ENCODE measurements at regions not wholly inside any gene's neighbourhood (a gene's known extent, or its start where the extent isn't known, plus 50 kb on each side); places are given as distances from the start of the nearest gene placed in this dataset.
"Not testable (repeated sequence)": the region's sequence is repeated elsewhere in the genome, so short reads cannot be mapped to it uniquely, and the experiment has no call there.

GRCh38 chr6:86045038-86045437 lies 402.4 kb upstream of the SYNCRIP start:
- TF ChIP-seq FOXA1 (IDR thresholded peaks at IDR 0.05) (no peak), SUZ12 (IDR thresholded peaks at IDR 0.05) (no peak), FOXM1 (IDR thresholded peaks at IDR 0.05; ENCODE audit: borderline replicate concordance) (no peak), NFRKB (IDR thresholded peaks at IDR 0.05) (no peak), TARDBP (IDR thresholded peaks at IDR 0.05) (no peak), L3MBTL2 (conservative IDR thresholded peaks at IDR 0.05) (no peak), FOXK2 (IDR thresholded peaks at IDR 0.05) (no peak), CTBP1 (IDR thresholded peaks at IDR 0.05; ENCODE audit: borderline replicate concordance) (no peak), HDGF (IDR thresholded peaks at IDR 0.05; ENCODE audit: borderline replicate concordance) (no peak), ZNF384 (IDR thresholded peaks at IDR 0.05) (no peak), PKNOX1 (IDR thresholded peaks at IDR 0.05) (no peak), LEF1 (IDR thresholded peaks at IDR 0.05; ENCODE audit: borderline replicate concordance) (no peak), ELF4 (IDR thresholded peaks at IDR 0.05) (no peak), ARNT (IDR thresholded peaks at IDR 0.05) (no peak), SP1 (IDR thresholded peaks at IDR 0.05) (no peak), BHLHE40 (IDR thresholded peaks at IDR 0.05; ENCODE audit: borderline replicate concordance) (no peak)
- ChIA-PET CTCF (no interaction called here), POLR2A (no interaction called here)
- DNase-seq (ENCODE audit: extremely low spot score), result no peak

DNA sequence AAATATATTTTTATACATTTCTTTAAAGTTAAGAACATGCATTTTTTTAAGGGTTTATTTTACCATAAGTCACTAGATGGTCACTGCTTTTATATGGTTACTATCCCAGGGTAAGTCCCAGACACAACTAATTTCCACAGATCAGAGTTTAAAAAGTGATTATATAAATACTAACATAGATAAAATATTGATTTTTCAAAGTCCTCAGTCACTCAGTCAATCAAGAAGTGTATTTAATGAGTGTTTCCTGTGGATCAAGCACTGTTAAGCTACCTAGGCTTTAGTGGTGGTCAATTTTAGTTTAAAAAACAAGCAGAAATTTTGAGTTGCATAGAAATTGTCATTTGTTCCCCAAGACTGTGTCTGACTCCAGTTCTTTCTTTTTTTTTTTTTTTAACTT lies 399.5 kb upstream of the SYNCRIP start:
- POLR2A ChIA-PET, result no interaction called here
- DNase-seq (ENCODE audit: extremely low spot score), result no peak
- TF ChIP-seq FOXK2 (IDR thresholded peaks at IDR 0.05), result no peak
- TF ChIP-seq CTBP1 (IDR thresholded peaks at IDR 0.05; ENCODE audit: borderline replicate concordance), result no peak
- no peak for TF ChIP-seq NFRKB (IDR thresholded peaks at IDR 0.05)
- no peak for TF ChIP-seq FOXA1 (IDR thresholded peaks at IDR 0.05)
- TF ChIP-seq TARDBP (IDR thresholded peaks at IDR 0.05), result no peak
- no peak for TF ChIP-seq BHLHE40 (IDR thresholded peaks at IDR 0.05; ENCODE audit: borderline replicate concordance)
- no peak for TF ChIP-seq SUZ12 (IDR thresholded peaks at IDR 0.05)
- TF ChIP-seq ZNF384 (IDR thresholded peaks at IDR 0.05), result no peak
- TF ChIP-seq ARNT (IDR thresholded peaks at IDR 0.05), result no peak
- no peak for TF ChIP-seq ELF4 (IDR thresholded peaks at IDR 0.05)
- no peak for TF ChIP-seq SP1 (IDR thresholded peaks at IDR 0.05)
- TF ChIP-seq HDGF (IDR thresholded peaks at IDR 0.05; ENCODE audit: borderline replicate concordance), result no peak
- no peak for TF ChIP-seq PKNOX1 (IDR thresholded peaks at IDR 0.05)
- TF ChIP-seq LEF1 (IDR thresholded peaks at IDR 0.05; ENCODE audit: borderline replicate concordance), result no peak
- TF ChIP-seq FOXM1 (IDR thresholded peaks at IDR 0.05; ENCODE audit: borderline replicate concordance), result no peak
- TF ChIP-seq L3MBTL2 (conservative IDR thresholded peaks at IDR 0.05), result no peak
- CTCF ChIA-PET, result no interaction called here

- ChIA-PET CTCF (no interaction called here), POLR2A (no interaction called here)
- DNase-seq (ENCODE audit: extremely low spot score), result no peak
- TF ChIP-seq BHLHE40 (IDR thresholded peaks at IDR 0.05; ENCODE audit: borderline replicate concordance), result no peak
- TF ChIP-seq ARNT (IDR thresholded peaks at IDR 0.05), result no peak
- TF ChIP-seq FOXK2 (IDR thresholded peaks at IDR 0.05), result no peak
- no peak for TF ChIP-seq PKNOX1 (IDR thresholded peaks at IDR 0.05)
- TF ChIP-seq L3MBTL2 (conservative IDR thresholded peaks at IDR 0.05), result no peak
- TF ChIP-seq CTBP1 (IDR thresholded peaks at IDR 0.05; ENCODE audit: borderline replicate concordance), result no peak
- TF ChIP-seq SUZ12 (IDR thresholded peaks at IDR 0.05), result no peak
- no peak for TF ChIP-seq SP1 (IDR thresholded peaks at IDR 0.05)
- no peak for TF ChIP-seq ZNF384 (IDR thresholded peaks at IDR 0.05)
- TF ChIP-seq HDGF (IDR thresholded peaks at IDR 0.05; ENCODE audit: borderline replicate concordance), result no peak
- no peak for TF ChIP-seq FOXM1 (IDR thresholded peaks at IDR 0.05; ENCODE audit: borderline replicate concordance)
- TF ChIP-seq NFRKB (IDR thresholded peaks at IDR 0.05), result no peak
- no peak for TF ChIP-seq TARDBP (IDR thresholded peaks at IDR 0.05)
- no peak for TF ChIP-seq FOXA1 (IDR thresholded peaks at IDR 0.05)
- no peak for TF ChIP-seq ELF4 (IDR thresholded peaks at IDR 0.05)
These were observed 389.0 kb upstream of the SYNCRIP start for GRCh38 chr6:86031713-86032112.

- ChIA-PET POLR2A (no interaction called here), CTCF (no interaction called here)
- DNase-seq (ENCODE audit: extremely low spot score), result no peak
- no peak for TF ChIP-seq ELF4 (IDR thresholded peaks at IDR 0.05)
- TF ChIP-seq L3MBTL2 (conservative IDR thresholded peaks at IDR 0.05), result no peak
- TF ChIP-seq LEF1 (IDR thresholded peaks at IDR 0.05; ENCODE audit: borderline replicate concordance), result no peak
- TF ChIP-seq TARDBP (IDR thresholded peaks at IDR 0.05), result no peak
- no peak for TF ChIP-seq ARNT (IDR thresholded peaks at IDR 0.05)
- TF ChIP-seq FOXM1 (IDR thresholded peaks at IDR 0.05; ENCODE audit: borderline replicate concordance), result no peak
- TF ChIP-seq NFRKB (IDR thresholded peaks at IDR 0.05), result no peak
- TF ChIP-seq HDGF (IDR thresholded peaks at IDR 0.05; ENCODE audit: borderline replicate concordance), result no peak
- no peak for TF ChIP-seq ZNF384 (IDR thresholded peaks at IDR 0.05)
- no peak for TF ChIP-seq BHLHE40 (IDR thresholded peaks at IDR 0.05; ENCODE audit: borderline replicate concordance)
- no peak for TF ChIP-seq PKNOX1 (IDR thresholded peaks at IDR 0.05)
These were observed 388.2 kb upstream of the SYNCRIP start for GRCh38 chr6:86030875-86031274.

DNA sequence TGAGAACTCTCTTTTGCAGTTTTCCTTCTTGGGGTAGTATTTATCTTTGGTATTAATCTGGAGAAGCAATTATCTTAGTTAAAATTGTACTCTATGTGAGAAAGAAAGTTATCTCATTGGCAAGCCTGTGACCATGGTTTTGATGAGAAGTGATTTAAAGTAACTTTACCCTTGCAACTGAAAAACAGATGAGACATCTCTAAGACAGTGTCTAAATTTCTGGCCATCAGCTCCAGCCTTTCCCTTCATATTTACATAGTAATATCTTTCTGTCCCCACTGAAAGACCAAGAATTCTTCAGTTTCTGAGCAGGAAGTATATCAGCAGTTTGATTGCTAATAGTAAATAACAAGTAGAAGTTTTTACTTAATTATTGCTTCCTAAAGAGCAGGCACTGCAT lies 386.1 kb upstream of the SYNCRIP start:
- TF ChIP-seq NFRKB (IDR thresholded peaks at IDR 0.05), result no peak
- no peak for TF ChIP-seq LEF1 (IDR thresholded peaks at IDR 0.05; ENCODE audit: borderline replicate concordance)
- no peak for TF ChIP-seq ZNF384 (IDR thresholded peaks at IDR 0.05)
- TF ChIP-seq FOXA1 (IDR thresholded peaks at IDR 0.05), result no peak
- no peak for TF ChIP-seq FOXK2 (IDR thresholded peaks at IDR 0.05)
- no peak for TF ChIP-seq HDGF (IDR thresholded peaks at IDR 0.05; ENCODE audit: borderline replicate concordance)
- TF ChIP-seq ELF4 (IDR thresholded peaks at IDR 0.05), result no peak
- TF ChIP-seq SUZ12 (IDR thresholded peaks at IDR 0.05), result no peak
- TF ChIP-seq PKNOX1 (IDR thresholded peaks at IDR 0.05), result no peak
- no peak for TF ChIP-seq TARDBP (IDR thresholded peaks at IDR 0.05)
- TF ChIP-seq FOXM1 (IDR thresholded peaks at IDR 0.05; ENCODE audit: borderline replicate concordance), result no peak
- no peak for TF ChIP-seq L3MBTL2 (conservative IDR thresholded peaks at IDR 0.05)
- no peak for TF ChIP-seq SP1 (IDR thresholded peaks at IDR 0.05)
- TF ChIP-seq CTBP1 (IDR thresholded peaks at IDR 0.05; ENCODE audit: borderline replicate concordance), result no peak
- TF ChIP-seq ARNT (IDR thresholded peaks at IDR 0.05), result no peak
- no peak for TF ChIP-seq BHLHE40 (IDR thresholded peaks at IDR 0.05; ENCODE audit: borderline replicate concordance)

GRCh38 chr6:86026890-86027289 lies 384.2 kb upstream of the SYNCRIP start:
- CTCF ChIA-PET; DNase-seq (ENCODE audit: extremely low spot score); POLR2A ChIA-PET: not testable (repeated sequence)

More for the DNA sequence above, 386.1 kb upstream of the SYNCRIP start:
- ChIA-PET POLR2A (no interaction called here), CTCF (no interaction called here)
- no peak for DNase-seq (ENCODE audit: extremely low spot score)

All from HEK293T (cell line).